NCI-H69 (cell line): ENCODE measurements at regions not wholly inside any gene's neighbourhood (a gene's known extent, or its start where the extent isn't known, plus 50 kb on each side); places are given as distances from the start of the nearest gene placed in this dataset.
"Not testable (repeated sequence)": the region's sequence is repeated elsewhere in the genome, so short reads cannot be mapped to it uniquely, and the experiment has no call there.

Experiments
- DNase-seq: peaks from one replicate; lab custom pipeline; 2025; lab: John Stamatoyannopoulos, UW

GRCh38 chr13:109273326-109273751 is 513.0 kb downstream of the IRS2 start:
- DNase-seq: no peak

- DNase-seq: no peak
Measured at GRCh38 chr13:109272595-109273325, 513.6 kb downstream of the IRS2 start.

- no peak for DNase-seq
Measured at GRCh38 chr13:109271555-109272541, 514.5 kb downstream of the IRS2 start.

GRCh38 chr13:109271061-109271460 is 515.3 kb downstream of the IRS2 start:
- DNase-seq: no peak

- not testable (repeated sequence) for DNase-seq
Measured at GRCh38 chr13:109269381-109269780, 517.0 kb downstream of the IRS2 start.

- not testable (repeated sequence) for DNase-seq
Measured at GRCh38 chr13:109268492-109268891, 517.9 kb downstream of the IRS2 start.

GRCh38 chr13:109267400-109267799 is 519.0 kb downstream of the IRS2 start:
- not testable (repeated sequence) for DNase-seq

- not testable (repeated sequence) for DNase-seq
Measured at GRCh38 chr13:109265438-109265742, 521.0 kb downstream of the IRS2 start.

GRCh38 chr13:109264603-109265437 is 521.6 kb downstream of the IRS2 start:
- DNase-seq: not testable (repeated sequence)

GRCh38 chr13:109257761-109258157 is 528.6 kb downstream of the IRS2 start:
- not testable (repeated sequence) for DNase-seq
